Lower leg skin (tissue), 4 donors: ENCODE measurements at regions not wholly inside any gene's neighbourhood (a gene's known extent, or its start where the extent isn't known, plus 50 kb on each side); places are given as distances from the start of the nearest gene placed in this dataset.

ENCODE experiments used
- DNase-seq, 2 donors: peaks; one replicate each; pipeline ENCODE4 v3.0.0-alpha.2; 2019; ENCODE audit warnings: low spot score in 2 of 2
- H3K4me3 ChIP-seq: fragments of 200-600 bp; sonication (generic); 2 replicates; pipeline ENCODE4 v1.5.1; 2017; ENCODE audit warnings: mild to moderate bottlenecking, low read depth; ENCODE audit not compliant: poor library complexity, severe bottlenecking
- POLR2A ChIP-seq, 2 donors: fragments of 450-650 bp; IDR thresholded peaks; one replicate each; pipeline ENCODE4 v1.6.1; 2016 to 2017; ENCODE audit warnings: antibody characterized with exemption in 2 of 2, mild to moderate bottlenecking in 1 of 2, moderate library complexity in 1 of 2
- WGBS, 2 donors: methylation state at CpG; one replicate each; pipeline ENCODE4 v1.1.5; 2018; 5-methylcytosine and 5-hydroxymethylcytosine counted together
- intact Hi-C: fragments of 100-400 bp; cut with DNase I; formaldehyde crosslinking; loops from one replicate; pipeline ENCODE4 v1.15.0; 2023; ENCODE audit warnings: low total_unique reads
- TF ChIP-seq, protein P1 (sequence below), 3 donors: fragments of 450-650 bp; IDR thresholded peaks; one replicate each; pipeline ENCODE4 v1.5.1; 2016; ENCODE audit warnings: antibody characterized with exemption in 3 of 3, mild to moderate bottlenecking in 3 of 3, moderate library complexity in 2 of 3

DNA sequence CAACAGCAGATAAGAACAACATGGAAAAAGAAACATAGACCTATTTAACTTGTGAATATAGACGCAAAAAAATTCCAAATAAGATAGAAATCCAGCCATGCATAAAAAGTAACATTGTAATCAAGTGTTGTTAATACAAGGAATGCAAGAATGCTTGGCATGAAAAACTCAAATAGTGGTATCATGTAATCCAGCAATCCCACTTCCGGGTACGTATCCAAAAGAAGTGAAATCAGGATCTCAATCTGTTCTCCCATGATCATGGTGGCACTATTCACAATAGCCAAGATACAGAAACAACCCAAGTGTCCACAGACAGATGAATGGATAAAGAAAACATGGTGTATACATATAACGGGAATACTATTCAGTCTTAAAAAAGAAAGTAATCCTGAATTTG, 437.4 kb downstream of the ARHGEF28 start:
- intact Hi-C loops, result no loop called here
- DNase-seq, result no peak
- H3K4me3 ChIP-seq, result no peak overlapping the region
- 79 to 95% methylated on average over 4 of the region's 4 CpGs for WGBS, 2 donors
- TF ChIP-seq, protein P1, sequence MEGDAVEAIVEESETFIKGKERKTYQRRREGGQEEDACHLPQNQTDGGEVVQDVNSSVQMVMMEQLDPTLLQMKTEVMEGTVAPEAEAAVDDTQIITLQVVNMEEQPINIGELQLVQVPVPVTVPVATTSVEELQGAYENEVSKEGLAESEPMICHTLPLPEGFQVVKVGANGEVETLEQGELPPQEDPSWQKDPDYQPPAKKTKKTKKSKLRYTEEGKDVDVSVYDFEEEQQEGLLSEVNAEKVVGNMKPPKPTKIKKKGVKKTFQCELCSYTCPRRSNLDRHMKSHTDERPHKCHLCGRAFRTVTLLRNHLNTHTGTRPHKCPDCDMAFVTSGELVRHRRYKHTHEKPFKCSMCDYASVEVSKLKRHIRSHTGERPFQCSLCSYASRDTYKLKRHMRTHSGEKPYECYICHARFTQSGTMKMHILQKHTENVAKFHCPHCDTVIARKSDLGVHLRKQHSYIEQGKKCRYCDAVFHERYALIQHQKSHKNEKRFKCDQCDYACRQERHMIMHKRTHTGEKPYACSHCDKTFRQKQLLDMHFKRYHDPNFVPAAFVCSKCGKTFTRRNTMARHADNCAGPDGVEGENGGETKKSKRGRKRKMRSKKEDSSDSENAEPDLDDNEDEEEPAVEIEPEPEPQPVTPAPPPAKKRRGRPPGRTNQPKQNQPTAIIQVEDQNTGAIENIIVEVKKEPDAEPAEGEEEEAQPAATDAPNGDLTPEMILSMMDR (IDR thresholded peaks at IDR 0.05), result no peak
- TF ChIP-seq POLR2A (IDR thresholded peaks at IDR 0.05), result no peak

DNA sequence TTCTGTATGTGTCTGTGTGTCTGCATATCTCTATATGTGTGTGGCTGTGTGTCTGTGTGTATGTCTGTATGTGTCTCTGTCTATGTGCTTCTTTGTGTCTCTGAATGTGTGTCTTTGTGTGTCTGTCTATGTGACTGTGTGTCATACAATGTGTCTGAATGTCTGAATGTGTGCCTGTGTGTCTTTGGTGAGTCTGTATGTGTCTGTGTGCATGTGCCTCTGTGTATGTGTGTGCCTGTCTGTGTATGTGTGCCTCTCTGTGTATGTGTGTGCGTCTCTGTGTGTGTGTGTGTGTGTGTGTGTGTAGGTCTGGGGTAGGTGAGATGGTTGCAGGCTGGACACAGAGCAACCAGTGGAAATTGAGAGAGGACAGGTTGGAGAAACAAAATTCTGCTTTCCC, 435.3 kb downstream of the ARHGEF28 start:
- no peak for TF ChIP-seq POLR2A (IDR thresholded peaks at IDR 0.05)
- TF ChIP-seq, protein P1 (IDR thresholded peaks at IDR 0.05), result no peak
- WGBS, 2 donors, result 40 to 92% methylated on average over 1 of the region's 1 CpG
- no peak for DNase-seq
- no peak overlapping the region for H3K4me3 ChIP-seq
- intact Hi-C loops, result no loop called here

DNA sequence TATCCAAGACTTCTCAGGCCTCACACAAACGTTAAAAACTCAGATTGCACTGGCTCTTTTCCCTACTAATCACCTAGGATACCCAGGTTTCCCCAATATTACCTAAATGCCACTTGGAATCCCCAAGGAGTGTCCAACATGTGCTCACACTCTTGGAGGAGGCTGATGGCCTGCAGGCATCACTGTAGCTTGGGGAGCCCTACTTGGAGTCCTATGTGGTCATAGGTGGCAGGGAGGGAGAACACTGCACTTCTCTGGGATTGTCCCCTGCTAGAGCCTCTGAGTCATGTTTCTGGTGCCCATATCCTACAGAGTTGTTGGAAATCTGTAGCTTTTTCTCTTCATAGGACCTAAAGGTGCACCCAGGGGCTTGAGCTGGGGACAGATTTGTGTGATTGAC, 433.7 kb downstream of the ARHGEF28 start:
- WGBS, 2 donors, result 14 to 72% methylated on average over 1 of the region's 1 CpG
- intact Hi-C loops, result no loop called here
- no peak overlapping the region for H3K4me3 ChIP-seq
- no peak for DNase-seq
- no peak for TF ChIP-seq POLR2A (IDR thresholded peaks at IDR 0.05)
- TF ChIP-seq, protein P1 (IDR thresholded peaks at IDR 0.05), result no peak

DNA sequence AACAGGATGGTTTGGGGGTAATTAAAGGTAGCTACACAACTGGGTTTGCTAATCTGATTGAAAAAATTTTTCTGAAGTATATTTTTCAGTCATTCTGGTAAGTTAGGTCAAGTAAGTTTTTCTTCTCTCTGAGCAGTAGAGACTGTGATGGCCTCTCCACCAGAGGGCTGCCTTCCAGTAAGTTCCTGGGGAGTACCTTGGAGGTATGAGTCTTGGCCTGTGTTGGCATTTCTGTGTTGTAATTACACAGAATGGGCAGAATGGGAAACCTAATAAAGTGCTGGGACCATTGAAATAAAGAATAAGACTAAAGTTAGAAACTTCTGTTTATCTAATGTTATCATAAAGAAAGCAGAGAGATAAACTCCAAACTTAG, 430.8 kb downstream of the ARHGEF28 start:
- intact Hi-C loops, result no loop called here
- no peak overlapping the region for H3K4me3 ChIP-seq
- TF ChIP-seq, protein P1 (IDR thresholded peaks at IDR 0.05), result no peak
- no peak for TF ChIP-seq POLR2A (IDR thresholded peaks at IDR 0.05)
- DNase-seq, result no peak

DNA sequence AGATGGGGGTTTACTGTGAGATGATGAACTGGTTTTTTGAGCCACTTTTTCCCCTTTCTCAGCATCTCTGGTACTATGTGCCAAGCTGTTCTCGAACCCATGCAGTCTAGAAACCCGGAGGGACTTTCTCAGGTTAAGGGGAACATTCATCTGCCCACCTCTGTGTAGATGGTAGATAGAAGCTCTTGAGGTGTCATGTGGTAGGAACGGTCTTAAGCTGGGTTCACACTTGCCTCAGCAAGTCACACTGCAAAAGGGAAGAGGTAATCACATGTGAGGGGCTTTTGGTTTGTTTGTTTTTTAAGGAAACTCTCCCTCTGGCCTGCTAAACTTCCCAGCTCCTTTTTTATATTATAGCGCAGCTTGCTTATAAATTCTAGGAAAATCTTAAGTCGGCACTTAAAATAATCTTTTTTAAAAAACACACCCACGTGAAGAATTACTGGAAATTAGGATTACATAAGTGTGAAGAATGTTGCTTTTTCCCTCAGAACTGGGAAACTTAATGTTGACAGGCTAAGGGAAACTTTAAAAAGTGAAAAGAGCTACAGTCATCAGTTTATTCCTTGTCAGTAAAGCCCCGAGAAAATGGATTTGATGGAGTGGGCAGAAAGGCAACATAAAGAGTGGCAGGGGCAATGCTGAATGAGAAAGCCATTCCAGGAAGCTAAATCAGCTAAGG, 430.3 kb downstream of the ARHGEF28 start:
- intact Hi-C loops, result no loop called here
- no peak for TF ChIP-seq POLR2A (IDR thresholded peaks at IDR 0.05)
- TF ChIP-seq, protein P1 (IDR thresholded peaks at IDR 0.05), result no peak

DNA sequence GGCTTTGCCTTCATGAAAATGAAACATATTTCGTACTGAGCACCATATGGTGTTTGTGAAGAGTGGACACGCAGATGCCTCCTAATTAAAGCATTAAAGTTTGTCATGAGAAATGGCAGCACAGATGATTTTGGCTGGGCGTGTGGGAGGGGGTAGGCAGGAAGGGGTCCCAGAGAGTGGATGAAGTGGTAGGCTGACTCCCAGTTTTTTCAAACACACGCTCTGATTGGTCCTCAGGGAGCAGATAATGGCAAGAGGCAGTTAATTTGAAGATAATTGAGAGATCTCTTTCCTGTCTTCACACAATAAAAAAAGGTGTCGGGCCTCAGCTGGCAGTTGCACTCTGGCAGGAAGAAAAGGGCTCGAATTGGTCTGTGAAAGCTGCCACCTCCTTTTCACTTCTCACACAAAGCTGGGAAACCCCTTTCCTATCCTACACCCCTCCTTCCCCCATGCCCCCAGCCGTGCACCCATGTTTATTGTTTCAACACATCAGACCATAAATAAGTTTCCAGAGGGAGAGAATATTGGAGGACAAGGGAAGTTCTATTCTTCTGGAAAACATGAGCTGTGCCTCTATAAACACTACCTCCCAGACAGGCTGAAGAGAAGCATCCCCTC, 429.6 kb downstream of the ARHGEF28 start:
- no peak overlapping the region for H3K4me3 ChIP-seq
- DNase-seq, result no peak
- intact Hi-C loops, result no loop called here
- 78 to 85% methylated on average over 7 of the region's 7 CpGs for WGBS, 2 donors
- TF ChIP-seq POLR2A (IDR thresholded peaks at IDR 0.05), result no peak
- TF ChIP-seq, protein P1 (IDR thresholded peaks at IDR 0.05), result no peak

More for the DNA sequence above, 430.3 kb downstream of the ARHGEF28 start:
- WGBS, 2 donors, result 70 to 73% methylated on average over 7 of the region's 7 CpGs
- no peak for DNase-seq
- H3K4me3 ChIP-seq, result no peak overlapping the region
